ENCODE measurements at regions not wholly inside any gene's neighbourhood (a gene's known extent, or its start where the extent isn't known, plus 50 kb on each side); places are given as distances from the start of the nearest gene placed in this dataset.

DNA sequence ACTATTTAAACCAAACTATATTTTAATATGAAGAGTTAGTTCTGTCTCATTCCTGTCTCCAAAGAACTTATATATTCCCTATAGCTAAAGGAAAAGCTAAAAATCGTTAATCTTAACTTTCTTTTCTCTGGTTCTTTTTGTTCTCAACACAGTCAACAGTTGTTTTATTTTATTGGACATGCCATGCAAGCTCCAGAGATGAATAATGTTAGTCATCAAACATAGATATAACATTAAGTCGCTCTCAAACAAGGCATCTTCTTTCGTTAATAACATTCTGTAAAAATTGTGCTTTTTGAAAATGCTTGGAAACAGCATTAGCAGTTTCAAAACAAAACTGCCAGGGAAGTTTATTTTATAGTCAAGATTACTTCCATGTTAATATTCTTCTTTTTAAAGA lies 117.9 kb upstream of the GPM6A start (continued):
- TF ChIP-seq, protein P1, sequence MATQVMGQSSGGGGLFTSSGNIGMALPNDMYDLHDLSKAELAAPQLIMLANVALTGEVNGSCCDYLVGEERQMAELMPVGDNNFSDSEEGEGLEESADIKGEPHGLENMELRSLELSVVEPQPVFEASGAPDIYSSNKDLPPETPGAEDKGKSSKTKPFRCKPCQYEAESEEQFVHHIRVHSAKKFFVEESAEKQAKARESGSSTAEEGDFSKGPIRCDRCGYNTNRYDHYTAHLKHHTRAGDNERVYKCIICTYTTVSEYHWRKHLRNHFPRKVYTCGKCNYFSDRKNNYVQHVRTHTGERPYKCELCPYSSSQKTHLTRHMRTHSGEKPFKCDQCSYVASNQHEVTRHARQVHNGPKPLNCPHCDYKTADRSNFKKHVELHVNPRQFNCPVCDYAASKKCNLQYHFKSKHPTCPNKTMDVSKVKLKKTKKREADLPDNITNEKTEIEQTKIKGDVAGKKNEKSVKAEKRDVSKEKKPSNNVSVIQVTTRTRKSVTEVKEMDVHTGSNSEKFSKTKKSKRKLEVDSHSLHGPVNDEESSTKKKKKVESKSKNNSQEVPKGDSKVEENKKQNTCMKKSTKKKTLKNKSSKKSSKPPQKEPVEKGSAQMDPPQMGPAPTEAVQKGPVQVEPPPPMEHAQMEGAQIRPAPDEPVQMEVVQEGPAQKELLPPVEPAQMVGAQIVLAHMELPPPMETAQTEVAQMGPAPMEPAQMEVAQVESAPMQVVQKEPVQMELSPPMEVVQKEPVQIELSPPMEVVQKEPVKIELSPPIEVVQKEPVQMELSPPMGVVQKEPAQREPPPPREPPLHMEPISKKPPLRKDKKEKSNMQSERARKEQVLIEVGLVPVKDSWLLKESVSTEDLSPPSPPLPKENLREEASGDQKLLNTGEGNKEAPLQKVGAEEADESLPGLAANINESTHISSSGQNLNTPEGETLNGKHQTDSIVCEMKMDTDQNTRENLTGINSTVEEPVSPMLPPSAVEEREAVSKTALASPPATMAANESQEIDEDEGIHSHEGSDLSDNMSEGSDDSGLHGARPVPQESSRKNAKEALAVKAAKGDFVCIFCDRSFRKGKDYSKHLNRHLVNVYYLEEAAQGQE (IDR thresholded peaks at IDR 0.05; ENCODE audit: low read depth): no peak

DNA sequence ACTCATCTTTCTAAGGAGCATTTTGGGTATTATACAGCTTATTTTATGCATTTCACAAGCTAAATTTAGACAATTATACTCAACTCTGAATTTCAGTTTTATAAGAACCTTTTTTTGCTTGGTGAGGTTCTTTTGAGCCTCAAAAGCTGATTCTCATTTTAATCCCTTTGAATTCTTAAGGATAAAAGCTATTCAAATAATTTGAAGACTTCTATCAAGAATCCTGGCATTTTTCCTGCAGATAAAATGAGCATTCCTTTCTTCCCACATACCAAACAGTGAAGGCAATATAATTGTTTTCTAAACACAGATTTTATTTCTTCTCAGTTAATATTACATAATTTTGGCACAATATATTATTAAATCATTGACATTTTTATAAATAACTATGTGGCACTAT lies 118.4 kb upstream of the GPM6A start:
- BruUV-seq (replicated peaks): no TSS peak
- no peak overlapping the region for H3K27ac ChIP-seq (ENCODE audit: low read depth, low read length)
- no peaks in the 10 kb centered on the region for H3K79me2 ChIP-seq (ENCODE audit: insufficient read depth, low read length)
- TF ChIP-seq EZH2phosphoT487 (IDR thresholded peaks at IDR 0.05; ENCODE audit: borderline replicate concordance) (no peak), ZNF274 (IDR thresholded peaks at IDR 0.05; ENCODE audit: low read depth, low read length) (no peak)
- TF ChIP-seq, protein P2, sequence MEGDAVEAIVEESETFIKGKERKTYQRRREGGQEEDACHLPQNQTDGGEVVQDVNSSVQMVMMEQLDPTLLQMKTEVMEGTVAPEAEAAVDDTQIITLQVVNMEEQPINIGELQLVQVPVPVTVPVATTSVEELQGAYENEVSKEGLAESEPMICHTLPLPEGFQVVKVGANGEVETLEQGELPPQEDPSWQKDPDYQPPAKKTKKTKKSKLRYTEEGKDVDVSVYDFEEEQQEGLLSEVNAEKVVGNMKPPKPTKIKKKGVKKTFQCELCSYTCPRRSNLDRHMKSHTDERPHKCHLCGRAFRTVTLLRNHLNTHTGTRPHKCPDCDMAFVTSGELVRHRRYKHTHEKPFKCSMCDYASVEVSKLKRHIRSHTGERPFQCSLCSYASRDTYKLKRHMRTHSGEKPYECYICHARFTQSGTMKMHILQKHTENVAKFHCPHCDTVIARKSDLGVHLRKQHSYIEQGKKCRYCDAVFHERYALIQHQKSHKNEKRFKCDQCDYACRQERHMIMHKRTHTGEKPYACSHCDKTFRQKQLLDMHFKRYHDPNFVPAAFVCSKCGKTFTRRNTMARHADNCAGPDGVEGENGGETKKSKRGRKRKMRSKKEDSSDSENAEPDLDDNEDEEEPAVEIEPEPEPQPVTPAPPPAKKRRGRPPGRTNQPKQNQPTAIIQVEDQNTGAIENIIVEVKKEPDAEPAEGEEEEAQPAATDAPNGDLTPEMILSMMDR (IDR thresholded peaks at IDR 0.05 in 2 of 3, conservative IDR thresholded peaks at IDR 0.05 in 1 of 3; ENCODE audit: borderline replicate concordance in 1 of 3, insufficient read depth in 1 of 3, low read depth in 2 of 3, low read length in 2 of 3): no peak
- TF ChIP-seq, protein P3, sequence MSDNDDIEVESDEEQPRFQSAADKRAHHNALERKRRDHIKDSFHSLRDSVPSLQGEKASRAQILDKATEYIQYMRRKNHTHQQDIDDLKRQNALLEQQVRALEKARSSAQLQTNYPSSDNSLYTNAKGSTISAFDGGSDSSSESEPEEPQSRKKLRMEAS (IDR thresholded peaks at IDR 0.05): no peak
- CTCF ChIA-PET: interaction anchor here (0.7 kb wide), 1 partner anchor 412 kb away, joined by 3 read pairs; no protein-coding TSS in a partner anchor
- H2AFZ ChIP-seq (ENCODE audit: low read depth, low read length, poor library complexity, severe bottlenecking): peak overlapping the region; percentile 66
- no peak overlapping the region for H3K9ac ChIP-seq (ENCODE audit: low read length)
- H4K20me1 ChIP-seq (ENCODE audit: insufficient read depth): no peaks in the 10 kb centered on the region
- peaks cover 20 to 28% of the 10 kb centered on the region in 2 experiments; a peak in 3 of 4 replicates for H3K4me1 ChIP-seq (ENCODE audit: control insufficient read depth in 1 of 2, insufficient read depth in 2 of 2, low read length in 2 of 2)
- H3K27me3 ChIP-seq (ENCODE audit: insufficient read depth, low read length): no peaks in the 10 kb centered on the region
- DNase-seq (ENCODE audit: low read depth, low spot score): no peak
- no peaks in the 10 kb centered on the region for H3K36me3 ChIP-seq (ENCODE audit: control insufficient read depth in 1 of 2, insufficient read depth in 2 of 2, low read length in 2 of 2)
- H3K9me3 ChIP-seq (ENCODE audit: control insufficient read depth in 1 of 2, insufficient read depth in 1 of 2, low read depth in 1 of 2, low read length in 2 of 2): no peaks in the 10 kb centered on the region
- RAD21 ChIA-PET (ENCODE audit: low non-redundant PET in 1 of 2, low total read pairs in 2 of 2, uncharacterized antibody in 2 of 2, unreplicated experiment in 2 of 2): no interaction called here
- H3K4me3 ChIP-seq (replicated peaks in 1 of 2; ENCODE audit: low read depth in 1 of 2, low read length in 2 of 2): no peak overlapping the region
- peak overlapping the region; percentile 24 for H3K4me2 ChIP-seq (ENCODE audit: low read length)
- H3K9me2 ChIP-seq (ENCODE audit: insufficient read depth): 0 out of 2 replicates have a peak, but pooled peaks cover 4% of the 10 kb centered on the region
- ATAC-seq: no peak
- POLR2A ChIA-PET: no interaction called here
- intact Hi-C loops (cut with micrococcal nuclease): no loop called here
